GM19351 (cell line): ENCODE measurements at regions not wholly inside any gene's neighbourhood (a gene's known extent, or its start where the extent isn't known, plus 50 kb on each side); places are given as distances from the start of the nearest gene placed in this dataset.

Experiments
- ATAC-seq: cut with Tn5 transposase; IDR thresholded peaks from one replicate; pipeline ENCODE4 v1.9.1; 2021; ENCODE audit warnings: mild to moderate bottlenecking, moderate library complexity; ENCODE audit not compliant: unreplicated experiment

- no peak for ATAC-seq
These were observed 140.1 kb upstream of the RND3 start for GRCh38 chr2:150627526-150627925.

- no peak for ATAC-seq
These were observed 139.5 kb upstream of the RND3 start for GRCh38 chr2:150626934-150627411.

- ATAC-seq = no peak
These were observed 138.3 kb upstream of the RND3 start for GRCh38 chr2:150625741-150626140.

GRCh38 chr2:150625303-150625702 lies 137.8 kb upstream of the RND3 start:
- no peak for ATAC-seq

GRCh38 chr2:150624001-150624401 lies 136.5 kb upstream of the RND3 start:
- ATAC-seq = peak; percentile 52

- ATAC-seq = no peak
These were observed 134.2 kb upstream of the RND3 start for GRCh38 chr2:150621526-150622213.

GRCh38 chr2:150620855-150621254 lies 133.4 kb upstream of the RND3 start:
- ATAC-seq = no peak

GRCh38 chr2:150620416-150620815 lies 132.9 kb upstream of the RND3 start:
- no peak for ATAC-seq

- ATAC-seq = no peak
These were observed 132.3 kb upstream of the RND3 start for GRCh38 chr2:150619607-150620330.

- no peak for ATAC-seq
These were observed 130.9 kb upstream of the RND3 start for GRCh38 chr2:150618245-150618895.

GRCh38 chr2:150617351-150617978 lies 130.0 kb upstream of the RND3 start:
- ATAC-seq = no peak

GRCh38 chr2:150612957-150613710 lies 125.7 kb upstream of the RND3 start:
- no peak for ATAC-seq

GRCh38 chr2:150610670-150611279 lies 123.3 kb upstream of the RND3 start:
- ATAC-seq = peak; percentile 82

GRCh38 chr2:150609831-150610582 lies 122.5 kb upstream of the RND3 start:
- no peak for ATAC-seq

GRCh38 chr2:150608341-150608740 lies 120.9 kb upstream of the RND3 start:
- no peak for ATAC-seq

- ATAC-seq = no peak
These were observed 119.9 kb upstream of the RND3 start for GRCh38 chr2:150607390-150607811.

GRCh38 chr2:150606380-150607060 lies 119.1 kb upstream of the RND3 start:
- no peak for ATAC-seq

- no peak for ATAC-seq
These were observed 118.2 kb upstream of the RND3 start for GRCh38 chr2:150605664-150606063.
